ENCODE measurements at regions not wholly inside any gene's neighbourhood (a gene's known extent, or its start where the extent isn't known, plus 50 kb on each side); places are given as distances from the start of the nearest gene placed in this dataset.
A peak's percentile ranks its signal among the peaks of the same experiment; 100 is the strongest.

DNA sequence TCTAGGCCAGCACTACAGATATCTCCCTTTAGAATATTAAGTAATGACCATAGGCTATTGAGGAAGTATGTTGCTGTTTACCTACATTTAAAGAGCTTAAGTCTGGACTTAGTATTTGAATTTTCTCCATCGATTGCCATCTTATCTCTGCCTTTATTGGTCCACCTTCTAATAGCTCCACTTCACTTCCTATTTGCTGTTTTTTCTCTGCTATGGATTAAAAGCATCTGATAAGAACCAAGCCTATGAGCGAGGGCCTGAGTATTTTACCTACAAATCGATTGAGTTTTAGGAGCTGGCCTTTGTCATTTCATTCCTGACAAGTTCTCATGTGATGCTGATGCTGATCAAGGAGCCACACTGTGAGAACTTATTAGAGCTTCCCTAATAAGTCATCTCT is 52.6 kb upstream of the AKAP13 start:
- 78% methylated on average over 3 of the region's 3 CpGs for WGBS (ENCODE audit: missing lambda C conversion rate)
- POLR2A ChIA-PET = no interaction called here

GRCh38 chr15:85329561-85330422 is 50.6 kb upstream of the AKAP13 start:
- Histone ChIP-seq H3K9me3 (no peaks in the 10 kb centered on the region), H3K4me1 (peaks cover 26% of the 10 kb centered on the region), H3K4me3 (peak overlapping the region; percentile 44), H3K4me2 (peak overlapping the region; percentile 85), H3K27ac (peak overlapping the region; percentile 78 to 85)
- no peak for FAIRE-seq
- CTCF ChIA-PET = interaction anchor here (0.9 to 9.5 kb wide), 28 partner anchors 11 to 511 kb away, joined by 3 to 247 read pairs (median 12); partner anchors contain the start of gene AKAP13
- DNase-seq (ENCODE audit: low read depth in 1 of 2, low spot score in 1 of 2) = peak; percentile 44 to 58
- POLR2A ChIA-PET = interaction anchor here (2.7 to 2.9 kb wide), 2 partner anchors 51 to 83 kb away, joined by 23 to 24 read pairs; partner anchors contain the start of gene AKAP13
- WGBS (ENCODE audit: missing lambda C conversion rate) = 7% methylated on average over 19 of the region's 19 CpGs
- peak; percentile 64 to 67; a peak in 5 of 6 replicates for ATAC-seq
- TF ChIP-seq MAX (IDR thresholded peaks at IDR 0.05) (peak; percentile 52), CBX8 (IDR thresholded peaks at IDR 0.05) (no peak), POLR2A (IDR thresholded peaks at IDR 0.05; ENCODE audit: low read length) (no peak), RFX5 (IDR thresholded peaks at IDR 0.05) (no peak), CHD4 (IDR thresholded peaks at IDR 0.05; ENCODE audit: borderline replicate concordance) (no peak), RAD21 (conservative IDR thresholded peaks at IDR 0.05 in 1 of 2, IDR thresholded peaks at IDR 0.05 in 1 of 2) (no peak), RNF2 (IDR thresholded peaks at IDR 0.05; ENCODE audit: borderline replicate concordance, low read depth) (no peak), KDM1A (IDR thresholded peaks at IDR 0.05; ENCODE audit: low read depth) (no peak), USF2 (IDR thresholded peaks at IDR 0.05) (peak; percentile 82), HMGXB4 (CRISPR knock-in tag; IDR thresholded peaks at IDR 0.05; ENCODE audit: borderline replicate concordance) (no peak), REST (IDR thresholded peaks at IDR 0.05) (no peak), FOSB (CRISPR knock-in tag; IDR thresholded peaks at IDR 0.05) (no peak)

More for the DNA sequence above, 52.6 kb upstream of the AKAP13 start:
- Histone ChIP-seq H3K9me3 (no peaks in the 10 kb centered on the region), H3K27ac (no peak overlapping the region), H3K4me1 (peaks cover 26% of the 10 kb centered on the region), H3K4me3 (no peak overlapping the region), H3K4me2 (no peak overlapping the region)
- FAIRE-seq (no peak), DNase-seq (ENCODE audit: low read depth in 1 of 2, low spot score in 1 of 2) (no peak), ATAC-seq (no peak)
- TF ChIP-seq RCOR1 (IDR thresholded peaks at IDR 0.05; ENCODE audit: low read depth, low read length) (no peak), FOSL2 (IDR thresholded peaks at IDR 0.05) (no peak), FOSL2 (CRISPR knock-in tag; IDR thresholded peaks at IDR 0.05) (no peak), REST (IDR thresholded peaks at IDR 0.05) (no peak), CEBPB (IDR thresholded peaks at IDR 0.05) (no peak), TP53 (CRISPR knock-in tag; IDR thresholded peaks at IDR 0.05) (no peak), EHF (CRISPR knock-in tag; IDR thresholded peaks at IDR 0.05) (no peak), CHD4 (IDR thresholded peaks at IDR 0.05; ENCODE audit: borderline replicate concordance) (no peak), NR3C1 (IDR thresholded peaks at IDR 0.05) (no peak), POLR2A (IDR thresholded peaks at IDR 0.05; ENCODE audit: low read length) (no peak), EHMT2 (IDR thresholded peaks at IDR 0.05; ENCODE audit: low read depth) (no peak), NFE2L2 (conservative IDR thresholded peaks at IDR 0.05; ENCODE audit: low read length) (no peak), CHD2 (IDR thresholded peaks at IDR 0.05; ENCODE audit: low read length, partially characterized antibody) (no peak), HOXB13 (CRISPR knock-in tag; IDR thresholded peaks at IDR 0.05; ENCODE audit: low read depth) (no peak), POLR2AphosphoS2 (conservative IDR thresholded peaks at IDR 0.05; ENCODE audit: low read length) (no peak), SMC3 (IDR thresholded peaks at IDR 0.05) (no peak)
- TF ChIP-seq, protein P1, sequence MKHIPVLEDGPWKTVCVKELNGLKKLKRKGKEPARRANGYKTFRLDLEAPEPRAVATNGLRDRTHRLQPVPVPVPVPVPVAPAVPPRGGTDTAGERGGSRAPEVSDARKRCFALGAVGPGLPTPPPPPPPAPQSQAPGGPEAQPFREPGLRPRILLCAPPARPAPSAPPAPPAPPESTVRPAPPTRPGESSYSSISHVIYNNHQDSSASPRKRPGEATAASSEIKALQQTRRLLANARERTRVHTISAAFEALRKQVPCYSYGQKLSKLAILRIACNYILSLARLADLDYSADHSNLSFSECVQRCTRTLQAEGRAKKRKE (CRISPR knock-in tag; IDR thresholded peaks at IDR 0.05; ENCODE audit: low read depth) = no peak
- CTCF ChIA-PET = interaction anchor here (0.7 to 9.5 kb wide), 11 partner anchors 9 to 213 kb away, joined by 3 to 247 read pairs (median 4); no protein-coding TSS in a partner anchor

All from A549 (cell line).